ENCODE measurements at regions not wholly inside any gene's neighbourhood (a gene's known extent, or its start where the extent isn't known, plus 50 kb on each side); places are given as distances from the start of the nearest gene placed in this dataset.

- Mint-ChIP-seq H3K4me3 (no peak overlapping the region), H3K27me3 (peaks cover 4 to 22% (median 13%) of the 10 kb centered on the region in 5 donors), H3K36me3 (no peaks in the 10 kb centered on the region), H3K4me1 (no peaks in the 10 kb centered on the region), H3K9me3 (peaks cover 0 to 3% (median 0%) of the 10 kb centered on the region in 11 donors), H3K27ac (no peak overlapping the region)
- Histone ChIP-seq H3K27ac (ENCODE audit: low read depth, low read length) (no peak overlapping the region), H3K36me3 (ENCODE audit: control insufficient read depth in 2 of 3, insufficient read depth in 3 of 3, low read length in 3 of 3) (no peaks in the 10 kb centered on the region), H3K9me3 (ENCODE audit: control insufficient read depth in 2 of 3, low read length in 3 of 3) (no peaks in the 10 kb centered on the region), H3K4me3 (ENCODE audit: low read length) (no peak overlapping the region), H3K4me1 (ENCODE audit: control insufficient read depth in 2 of 2, insufficient read depth in 2 of 2, low read length in 2 of 2) (no peaks in the 10 kb centered on the region), H3K27me3 (ENCODE audit: control insufficient read depth in 2 of 2, insufficient read depth in 2 of 2, low read length in 2 of 2) (no peaks in the 10 kb centered on the region)
- intact Hi-C loops (cut with micrococcal nuclease): no loop called here
- DNase-seq (no peak), ATAC-seq (no peak)
- ChIA-PET CTCF (no interaction called here), POLR2A (no interaction called here)
Observed at GRCh38 chr16:79814124-79814523, 213.6 kb upstream of the MAF start.

DNA sequence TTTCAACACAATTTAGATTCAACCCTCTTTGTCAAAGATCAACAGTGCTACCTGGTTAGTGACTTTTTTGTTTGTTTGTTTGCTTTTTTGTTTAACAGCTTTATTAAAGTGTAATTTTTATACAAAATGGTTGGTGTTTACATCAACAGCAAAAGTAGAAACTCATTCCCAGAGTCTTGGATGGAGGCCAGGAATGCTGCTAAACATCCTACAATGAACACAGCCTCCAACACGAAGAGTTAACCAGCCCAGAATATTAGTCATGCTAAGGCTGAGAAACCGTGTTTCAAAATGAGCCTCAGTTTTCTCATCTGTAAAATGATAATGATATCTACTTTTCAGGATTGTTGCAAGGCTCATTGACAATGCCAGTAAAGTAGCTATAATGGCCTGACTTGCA, 211.0 kb upstream of the MAF start:
- H3K27me3 ChIP-seq (ENCODE audit: control insufficient read depth in 2 of 2, insufficient read depth in 2 of 2, low read length in 2 of 2): no peaks in the 10 kb centered on the region
- CTCF ChIA-PET: no interaction called here
- no peak overlapping the region for H3K27ac Mint-ChIP-seq
- H3K9me3 ChIP-seq (ENCODE audit: control insufficient read depth in 2 of 3, low read length in 3 of 3): no peaks in the 10 kb centered on the region
- peaks cover 0 to 5% (median 0%) of the 10 kb centered on the region in 11 donors for H3K9me3 Mint-ChIP-seq
- H3K4me1 Mint-ChIP-seq: no peaks in the 10 kb centered on the region
- POLR2A ChIA-PET: no interaction called here
- peaks cover 12 to 22% (median 20%) of the 10 kb centered on the region in 5 donors for H3K27me3 Mint-ChIP-seq
- H3K36me3 ChIP-seq (ENCODE audit: control insufficient read depth in 2 of 3, insufficient read depth in 3 of 3, low read length in 3 of 3): no peaks in the 10 kb centered on the region
- H3K4me3 Mint-ChIP-seq: no peak overlapping the region
- ATAC-seq: no peak
- no peaks in the 10 kb centered on the region for H3K36me3 Mint-ChIP-seq
- H3K4me3 ChIP-seq (ENCODE audit: low read length): no peak overlapping the region
- no peaks in the 10 kb centered on the region for H3K4me1 ChIP-seq (ENCODE audit: control insufficient read depth in 2 of 2, insufficient read depth in 2 of 2, low read length in 2 of 2)
- intact Hi-C loops (cut with micrococcal nuclease): no loop called here
- no peak overlapping the region for H3K27ac ChIP-seq (ENCODE audit: low read depth, low read length)
- no peak for DNase-seq

GRCh38 chr16:79810449-79811189, 210.1 kb upstream of the MAF start:
- Mint-ChIP-seq H3K27me3 (peaks cover 15 to 29% (median 24%) of the 10 kb centered on the region in 5 donors), H3K27ac (no peak overlapping the region), H3K36me3 (no peaks in the 10 kb centered on the region), H3K4me3 (no peak overlapping the region), H3K9me3 (peaks cover 0 to 5% (median 0%) of the 10 kb centered on the region in 11 donors), H3K4me1 (no peaks in the 10 kb centered on the region)
- no peak overlapping the region for H3K27ac ChIP-seq (ENCODE audit: low read depth, low read length)
- no peak for DNase-seq
- no peaks in the 10 kb centered on the region for H3K36me3 ChIP-seq (ENCODE audit: control insufficient read depth in 2 of 3, insufficient read depth in 3 of 3, low read length in 3 of 3)
- H3K4me3 ChIP-seq (ENCODE audit: low read length): no peak overlapping the region
- POLR2A ChIA-PET: no interaction called here
- no peaks in the 10 kb centered on the region for H3K4me1 ChIP-seq (ENCODE audit: control insufficient read depth in 2 of 2, insufficient read depth in 2 of 2, low read length in 2 of 2)
- no peaks in the 10 kb centered on the region for H3K27me3 ChIP-seq (ENCODE audit: control insufficient read depth in 2 of 2, insufficient read depth in 2 of 2, low read length in 2 of 2)
- no peaks in the 10 kb centered on the region for H3K9me3 ChIP-seq (ENCODE audit: control insufficient read depth in 2 of 3, low read length in 3 of 3)
- intact Hi-C loops (cut with micrococcal nuclease): no loop called here
- no peak for ATAC-seq
- CTCF ChIA-PET: no interaction called here

GRCh38 chr16:79809376-79809775, 208.8 kb upstream of the MAF start:
- intact Hi-C loops (cut with micrococcal nuclease): no loop called here
- no peaks in the 10 kb centered on the region for H3K27me3 ChIP-seq (ENCODE audit: control insufficient read depth in 2 of 2, insufficient read depth in 2 of 2, low read length in 2 of 2)
- H3K9me3 ChIP-seq (ENCODE audit: control insufficient read depth in 2 of 3, low read length in 3 of 3): no peaks in the 10 kb centered on the region
- no peaks in the 10 kb centered on the region for H3K4me1 Mint-ChIP-seq
- H3K9me3 Mint-ChIP-seq: peaks cover 0 to 5% (median 0%) of the 10 kb centered on the region in 11 donors
- no peak for ATAC-seq
- H3K27ac Mint-ChIP-seq: no peak overlapping the region
- H3K27me3 Mint-ChIP-seq: peaks cover 15 to 36% (median 22%) of the 10 kb centered on the region in 5 donors
- H3K36me3 Mint-ChIP-seq: no peaks in the 10 kb centered on the region
- ChIA-PET POLR2A (no interaction called here), CTCF (no interaction called here)
- no peak for DNase-seq
- no peak overlapping the region for H3K27ac ChIP-seq (ENCODE audit: low read depth, low read length)
- no peak overlapping the region for H3K4me3 ChIP-seq (ENCODE audit: low read length)
- no peaks in the 10 kb centered on the region for H3K4me1 ChIP-seq (ENCODE audit: control insufficient read depth in 2 of 2, insufficient read depth in 2 of 2, low read length in 2 of 2)
- H3K36me3 ChIP-seq (ENCODE audit: control insufficient read depth in 2 of 3, insufficient read depth in 3 of 3, low read length in 3 of 3): no peaks in the 10 kb centered on the region
- no peak overlapping the region for H3K4me3 Mint-ChIP-seq

- Histone ChIP-seq H3K27ac (ENCODE audit: low read depth, low read length) (no peak overlapping the region), H3K36me3 (ENCODE audit: control insufficient read depth in 2 of 3, insufficient read depth in 3 of 3, low read length in 3 of 3) (no peaks in the 10 kb centered on the region), H3K4me3 (ENCODE audit: low read length) (no peak overlapping the region), H3K27me3 (ENCODE audit: control insufficient read depth in 2 of 2, insufficient read depth in 2 of 2, low read length in 2 of 2) (no peaks in the 10 kb centered on the region), H3K9me3 (ENCODE audit: control insufficient read depth in 2 of 3, low read length in 3 of 3) (no peaks in the 10 kb centered on the region), H3K4me1 (ENCODE audit: control insufficient read depth in 2 of 2, insufficient read depth in 2 of 2, low read length in 2 of 2) (no peaks in the 10 kb centered on the region)
- no peak for ATAC-seq
- DNase-seq: no peak
- no peaks in the 10 kb centered on the region for H3K36me3 Mint-ChIP-seq
- H3K27ac Mint-ChIP-seq: no peak overlapping the region
- POLR2A ChIA-PET: no interaction called here
- no peak overlapping the region for H3K4me3 Mint-ChIP-seq
- intact Hi-C loops (cut with micrococcal nuclease): no loop called here
- peaks cover 0 to 5% (median 0%) of the 10 kb centered on the region in 11 donors for H3K9me3 Mint-ChIP-seq
- CTCF ChIA-PET: no interaction called here
- peaks cover 15 to 38% (median 28%) of the 10 kb centered on the region in 5 donors for H3K27me3 Mint-ChIP-seq
- H3K4me1 Mint-ChIP-seq: no peaks in the 10 kb centered on the region
Observed at GRCh38 chr16:79808731-79809130, 208.2 kb upstream of the MAF start.

GRCh38 chr16:79806757-79807156, 206.2 kb upstream of the MAF start:
- Histone ChIP-seq H3K9me3 (ENCODE audit: control insufficient read depth in 2 of 3, low read length in 3 of 3) (no peaks in the 10 kb centered on the region), H3K4me1 (ENCODE audit: control insufficient read depth in 2 of 2, insufficient read depth in 2 of 2, low read length in 2 of 2) (no peaks in the 10 kb centered on the region), H3K36me3 (ENCODE audit: control insufficient read depth in 2 of 3, insufficient read depth in 3 of 3, low read length in 3 of 3) (no peaks in the 10 kb centered on the region), H3K27ac (ENCODE audit: low read depth, low read length) (no peak overlapping the region), H3K4me3 (ENCODE audit: low read length) (no peak overlapping the region), H3K27me3 (ENCODE audit: control insufficient read depth in 2 of 2, insufficient read depth in 2 of 2, low read length in 2 of 2) (no peaks in the 10 kb centered on the region)
- H3K4me1 Mint-ChIP-seq: no peaks in the 10 kb centered on the region
- no peak for DNase-seq
- no peak overlapping the region for H3K4me3 Mint-ChIP-seq
- peaks cover 0 to 7% (median 0%) of the 10 kb centered on the region in 11 donors for H3K9me3 Mint-ChIP-seq
- no peak for ATAC-seq
- H3K27ac Mint-ChIP-seq: no peak overlapping the region
- POLR2A ChIA-PET: no interaction called here
- CTCF ChIA-PET: no interaction called here
- intact Hi-C loops (cut with micrococcal nuclease): no loop called here
- H3K36me3 Mint-ChIP-seq: no peaks in the 10 kb centered on the region
- H3K27me3 Mint-ChIP-seq: peaks cover 12 to 30% (median 22%) of the 10 kb centered on the region in 5 donors

DNA sequence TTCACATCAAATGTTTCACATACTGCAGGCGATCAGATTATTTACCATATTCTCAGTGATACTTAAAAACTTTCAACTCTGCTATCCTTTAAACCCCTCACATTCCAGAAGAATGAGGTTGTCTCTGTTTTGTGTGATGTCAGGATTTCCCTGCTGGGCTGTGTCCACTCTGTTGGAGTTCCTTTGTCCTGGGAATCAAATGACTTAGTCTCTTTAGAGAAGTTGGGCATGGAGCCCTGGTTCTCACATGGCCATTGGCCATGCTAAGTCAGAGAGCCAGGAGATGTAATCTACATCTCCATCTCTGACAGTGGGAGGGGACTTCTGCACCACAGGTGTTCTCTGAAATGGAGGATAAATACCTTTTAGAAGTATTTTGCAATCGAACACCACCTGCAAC, 205.1 kb upstream of the MAF start:
- ChIA-PET CTCF (no interaction called here), POLR2A (no interaction called here)
- DNase-seq (no peak), ATAC-seq (no peak)
- no peak overlapping the region for H3K4me3 ChIP-seq (ENCODE audit: low read length)
- H3K36me3 ChIP-seq (ENCODE audit: control insufficient read depth in 2 of 3, insufficient read depth in 3 of 3, low read length in 3 of 3): no peaks in the 10 kb centered on the region
- no peak overlapping the region for H3K27ac ChIP-seq (ENCODE audit: low read depth, low read length)
- Mint-ChIP-seq H3K4me1 (no peaks in the 10 kb centered on the region), H3K36me3 (no peaks in the 10 kb centered on the region), H3K9me3 (peaks cover 0 to 7% (median 0%) of the 10 kb centered on the region in 11 donors), H3K27ac (no peak overlapping the region), H3K4me3 (no peak overlapping the region), H3K27me3 (peaks cover 7 to 30% (median 26%) of the 10 kb centered on the region in 5 donors)
- H3K4me1 ChIP-seq (ENCODE audit: control insufficient read depth in 2 of 2, insufficient read depth in 2 of 2, low read length in 2 of 2): no peaks in the 10 kb centered on the region
- H3K9me3 ChIP-seq (ENCODE audit: control insufficient read depth in 2 of 3, low read length in 3 of 3): no peaks in the 10 kb centered on the region
- no peaks in the 10 kb centered on the region for H3K27me3 ChIP-seq (ENCODE audit: control insufficient read depth in 2 of 2, insufficient read depth in 2 of 2, low read length in 2 of 2)
- intact Hi-C loops (cut with micrococcal nuclease): no loop called here

All from naive thymus-derived CD4-positive, alpha-beta T cell (primary cell).